ENCODE measurements at regions not wholly inside any gene's neighbourhood (a gene's known extent, or its start where the extent isn't known, plus 50 kb on each side); places are given as distances from the start of the nearest gene placed in this dataset.

DNA sequence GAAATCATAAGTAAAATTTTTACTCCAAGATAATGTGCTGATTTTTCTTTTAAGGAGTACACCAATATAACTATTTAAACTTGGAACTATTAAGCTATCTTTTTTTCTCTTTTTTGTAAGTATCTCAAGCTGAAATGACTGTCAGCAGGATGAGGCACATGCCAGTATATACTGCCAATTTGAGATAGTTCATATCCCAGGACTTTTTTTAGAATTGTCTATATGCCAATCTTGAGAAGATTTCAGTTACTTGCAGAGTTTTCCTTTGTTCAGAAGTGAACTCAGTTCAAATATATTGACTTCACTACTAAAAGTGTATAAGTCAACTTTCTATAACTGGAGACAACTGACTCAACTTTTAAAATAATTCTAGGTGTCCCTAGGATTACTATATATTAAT is 181.7 kb upstream of the ZNF717 start:
- intact Hi-C loops (cut with DNase I; ENCODE audit: low total_unique reads) = no loop called here
- Histone ChIP-seq H3K9me3 (peaks cover 0 to under 1% (median 0%) of the 10 kb centered on the region in 3 donors), H3K27me3 (no peaks in the 10 kb centered on the region), H3K4me3 (no peak overlapping the region), H3K36me3 (no peaks in the 10 kb centered on the region), H3K4me1 (no peaks in the 10 kb centered on the region), H3K27ac (no peak overlapping the region)
- TF ChIP-seq, protein P1, sequence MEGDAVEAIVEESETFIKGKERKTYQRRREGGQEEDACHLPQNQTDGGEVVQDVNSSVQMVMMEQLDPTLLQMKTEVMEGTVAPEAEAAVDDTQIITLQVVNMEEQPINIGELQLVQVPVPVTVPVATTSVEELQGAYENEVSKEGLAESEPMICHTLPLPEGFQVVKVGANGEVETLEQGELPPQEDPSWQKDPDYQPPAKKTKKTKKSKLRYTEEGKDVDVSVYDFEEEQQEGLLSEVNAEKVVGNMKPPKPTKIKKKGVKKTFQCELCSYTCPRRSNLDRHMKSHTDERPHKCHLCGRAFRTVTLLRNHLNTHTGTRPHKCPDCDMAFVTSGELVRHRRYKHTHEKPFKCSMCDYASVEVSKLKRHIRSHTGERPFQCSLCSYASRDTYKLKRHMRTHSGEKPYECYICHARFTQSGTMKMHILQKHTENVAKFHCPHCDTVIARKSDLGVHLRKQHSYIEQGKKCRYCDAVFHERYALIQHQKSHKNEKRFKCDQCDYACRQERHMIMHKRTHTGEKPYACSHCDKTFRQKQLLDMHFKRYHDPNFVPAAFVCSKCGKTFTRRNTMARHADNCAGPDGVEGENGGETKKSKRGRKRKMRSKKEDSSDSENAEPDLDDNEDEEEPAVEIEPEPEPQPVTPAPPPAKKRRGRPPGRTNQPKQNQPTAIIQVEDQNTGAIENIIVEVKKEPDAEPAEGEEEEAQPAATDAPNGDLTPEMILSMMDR (IDR thresholded peaks at IDR 0.05) = no peak
- no peak for DNase-seq

DNA sequence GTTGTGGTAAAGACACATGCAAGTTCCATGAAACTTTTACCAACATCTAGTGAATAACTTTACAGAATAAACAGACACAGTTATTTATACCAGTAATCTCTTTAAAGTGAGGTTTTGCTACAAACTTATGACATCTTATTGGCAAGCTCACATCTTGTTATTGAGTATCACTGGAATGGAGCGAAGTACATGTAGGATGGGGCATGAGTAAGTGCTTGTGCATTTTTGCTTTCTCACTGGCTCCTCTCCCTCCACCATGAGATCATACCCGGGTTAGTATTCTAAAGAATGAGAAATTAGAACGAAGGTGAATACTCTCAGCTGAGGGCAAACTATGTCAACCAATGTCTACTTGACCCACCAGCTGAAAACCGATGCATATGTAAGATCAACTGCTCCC is 193.3 kb upstream of the ZNF717 start:
- no peak for DNase-seq
- Histone ChIP-seq H3K27me3 (no peaks in the 10 kb centered on the region), H3K9me3 (no peaks in the 10 kb centered on the region), H3K4me3 (no peak overlapping the region), H3K4me1 (no peaks in the 10 kb centered on the region), H3K27ac (no peak overlapping the region), H3K36me3 (no peaks in the 10 kb centered on the region)
- intact Hi-C loops (cut with DNase I; ENCODE audit: low total_unique reads) = no loop called here
- TF ChIP-seq, protein P1 (IDR thresholded peaks at IDR 0.05) = no peak

DNA sequence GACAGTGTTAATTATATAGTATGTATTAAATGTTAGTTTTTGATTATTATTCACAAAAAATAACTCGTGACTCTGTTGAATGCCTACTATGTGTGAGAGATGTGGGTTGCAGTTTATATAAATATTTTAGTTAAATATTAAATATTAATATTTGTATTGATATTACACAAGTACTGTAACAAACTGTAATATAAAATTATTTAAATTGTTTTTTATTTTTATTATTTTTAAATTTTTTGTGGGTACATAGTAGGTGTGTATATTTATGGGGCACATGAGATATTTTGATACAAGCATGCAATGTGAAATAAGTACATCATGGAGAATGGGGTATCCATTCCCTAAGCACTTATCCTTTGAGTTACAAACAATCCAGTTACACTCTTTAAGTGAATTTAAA is 196.1 kb upstream of the ZNF717 start:
- intact Hi-C loops (cut with DNase I; ENCODE audit: low total_unique reads) = no loop called here
- no peaks in the 10 kb centered on the region for H3K4me1 ChIP-seq
- H3K4me3 ChIP-seq = no peak overlapping the region
- no peak overlapping the region for H3K27ac ChIP-seq
- TF ChIP-seq, protein P1 (IDR thresholded peaks at IDR 0.05) = no peak
- no peaks in the 10 kb centered on the region for H3K36me3 ChIP-seq
- H3K9me3 ChIP-seq = no peaks in the 10 kb centered on the region
- H3K27me3 ChIP-seq = no peaks in the 10 kb centered on the region
- no peak for DNase-seq

DNA sequence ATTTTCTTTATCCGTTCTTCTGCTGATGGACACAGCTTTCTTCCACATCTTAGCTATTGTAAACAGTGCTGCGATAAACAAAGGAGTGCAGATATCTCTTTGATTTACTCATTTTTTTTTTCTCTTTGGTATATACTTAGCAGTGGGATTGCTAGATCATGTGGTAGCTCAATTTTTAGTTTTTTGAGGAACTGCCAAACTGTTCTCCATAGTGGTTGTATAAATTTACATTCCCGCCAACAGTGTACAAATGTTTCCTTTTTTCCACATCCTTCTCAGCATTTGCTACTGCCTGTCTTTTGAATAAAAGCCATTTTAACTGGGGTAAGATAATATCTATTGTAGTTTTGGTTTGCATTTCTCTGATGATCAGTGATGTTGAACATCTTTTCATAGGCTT is 196.8 kb upstream of the ZNF717 start:
- no peaks in the 10 kb centered on the region for H3K36me3 ChIP-seq
- H3K27ac ChIP-seq = no peak overlapping the region
- no peaks in the 10 kb centered on the region for H3K9me3 ChIP-seq
- H3K4me1 ChIP-seq = no peaks in the 10 kb centered on the region
- DNase-seq = no peak
- TF ChIP-seq, protein P1 (IDR thresholded peaks at IDR 0.05) = no peak
- H3K4me3 ChIP-seq = no peak overlapping the region
- H3K27me3 ChIP-seq = no peaks in the 10 kb centered on the region
- intact Hi-C loops (cut with DNase I; ENCODE audit: low total_unique reads) = no loop called here

DNA sequence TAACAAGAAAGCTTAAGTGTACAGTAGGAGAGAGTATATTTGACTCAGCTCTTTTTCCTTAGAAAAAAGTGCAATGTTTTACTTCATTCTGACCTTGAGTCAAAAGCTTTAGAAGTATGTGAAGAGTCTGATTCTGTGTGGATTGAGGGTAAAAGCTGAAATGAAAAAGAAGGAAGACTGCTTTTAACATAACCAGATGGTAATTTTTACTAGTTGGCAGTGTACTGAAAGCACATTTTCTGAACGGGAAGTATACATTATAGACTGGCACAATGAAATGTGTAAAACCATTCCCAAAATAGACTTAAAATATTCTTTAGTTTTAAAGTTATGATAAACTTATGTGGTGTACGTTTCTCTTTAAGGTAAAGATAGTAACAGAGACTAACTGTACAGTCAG is 197.8 kb upstream of the ZNF717 start:
- TF ChIP-seq, protein P1 (IDR thresholded peaks at IDR 0.05) = no peak

DNA sequence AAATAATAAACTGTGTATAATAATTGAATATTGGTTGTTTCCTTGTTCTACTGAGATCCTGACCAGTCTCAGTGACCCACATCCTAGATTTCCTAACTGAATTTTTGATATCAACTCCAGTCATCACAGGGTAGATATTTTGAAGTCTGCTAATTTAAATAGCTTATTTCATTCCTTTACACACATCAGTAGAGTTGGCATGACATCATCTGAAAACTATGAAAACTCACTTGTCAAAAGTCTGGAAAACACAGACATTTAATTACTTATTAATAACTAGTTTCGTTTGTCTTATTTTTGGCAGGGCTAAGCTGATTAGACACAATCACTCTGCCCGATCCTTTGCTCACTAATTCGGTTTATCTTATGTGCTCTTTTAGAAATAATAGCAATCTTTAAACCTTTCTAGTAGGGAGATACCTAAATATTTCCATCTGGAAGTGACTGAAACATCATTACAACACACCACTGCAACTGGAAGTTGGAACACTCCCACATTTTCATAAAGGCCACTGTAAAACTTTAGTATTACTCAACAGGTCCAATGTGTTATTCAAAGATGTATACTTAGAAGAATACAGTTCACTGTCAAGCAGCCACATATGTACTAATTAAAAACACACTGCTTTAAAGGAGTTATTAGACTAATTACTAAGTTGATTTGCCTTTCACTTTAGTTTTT is 198.4 kb upstream of the ZNF717 start:
- no peaks in the 10 kb centered on the region for H3K27me3 ChIP-seq
- TF ChIP-seq, protein P1 (IDR thresholded peaks at IDR 0.05) = no peak
- H3K9me3 ChIP-seq = no peaks in the 10 kb centered on the region
- H3K27ac ChIP-seq = no peak overlapping the region
- intact Hi-C loops (cut with DNase I; ENCODE audit: low total_unique reads) = no loop called here
- H3K4me3 ChIP-seq = no peak overlapping the region
- no peaks in the 10 kb centered on the region for H3K4me1 ChIP-seq
- no peaks in the 10 kb centered on the region for H3K36me3 ChIP-seq
- no peak for DNase-seq

More for the DNA sequence above, 197.8 kb upstream of the ZNF717 start:
- no peaks in the 10 kb centered on the region for H3K4me1 ChIP-seq
- H3K4me3 ChIP-seq = no peak overlapping the region
- intact Hi-C loops (cut with DNase I; ENCODE audit: low total_unique reads) = no loop called here
- H3K27me3 ChIP-seq = no peaks in the 10 kb centered on the region
- no peaks in the 10 kb centered on the region for H3K36me3 ChIP-seq
- H3K9me3 ChIP-seq = no peaks in the 10 kb centered on the region
- H3K27ac ChIP-seq = no peak overlapping the region
- DNase-seq = no peak

Measured in tibial artery (tissue), 4 donors.